ENCODE measurements at regions not wholly inside any gene's neighbourhood (a gene's known extent, or its start where the extent isn't known, plus 50 kb on each side); places are given as distances from the start of the nearest gene placed in this dataset.

DNA sequence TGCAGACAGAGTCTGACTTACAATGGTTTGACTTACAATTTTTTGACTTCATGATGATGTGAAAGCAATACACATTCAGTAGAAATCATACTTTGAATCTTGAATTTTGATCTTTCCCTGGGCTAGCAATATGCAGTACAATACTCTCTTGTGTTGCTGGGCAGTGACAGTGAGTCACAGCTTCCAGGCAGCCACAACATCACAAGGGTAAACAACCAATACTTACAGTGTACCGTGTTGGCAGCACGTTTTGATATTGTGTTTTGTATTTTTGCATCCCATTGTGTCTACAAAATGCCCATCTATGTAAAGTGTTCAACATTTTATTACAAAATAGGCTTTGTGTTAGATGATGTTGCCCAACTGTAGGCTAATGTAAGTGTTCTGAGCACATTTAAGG, 150.9 kb downstream of the NTMT2 start:
- no peak overlapping the region for H3K4me3 ChIP-seq (ENCODE audit: low read depth, low read length)
- H3K27me3 ChIP-seq (ENCODE audit: control insufficient read depth, insufficient read depth, low read length), result no peaks in the 10 kb centered on the region
- H3K9ac ChIP-seq (ENCODE audit: low read depth, low read length), result no peak overlapping the region
- no peaks in the 10 kb centered on the region for H3K9me3 ChIP-seq (ENCODE audit: control insufficient read depth, insufficient read depth, low read length)
- no peaks in the 10 kb centered on the region for H3K4me1 ChIP-seq (ENCODE audit: control insufficient read depth, insufficient read depth, low read length)
- no peak overlapping the region for H3K27ac ChIP-seq (ENCODE audit: low read depth, low read length)
- H3K36me3 ChIP-seq (ENCODE audit: control insufficient read depth, insufficient read depth, low read length), result no peaks in the 10 kb centered on the region

GRCh38 chr1:170301596-170301995, 155.8 kb downstream of the NTMT2 start:
- Histone ChIP-seq H3K4me3 (ENCODE audit: low read depth, low read length) (no peak overlapping the region), H3K4me1 (ENCODE audit: control insufficient read depth, insufficient read depth, low read length) (no peaks in the 10 kb centered on the region), H3K9ac (ENCODE audit: low read depth, low read length) (no peak overlapping the region), H3K27ac (ENCODE audit: low read depth, low read length) (no peak overlapping the region), H3K27me3 (ENCODE audit: control insufficient read depth, insufficient read depth, low read length) (no peaks in the 10 kb centered on the region), H3K9me3 (ENCODE audit: control insufficient read depth, insufficient read depth, low read length) (no peaks in the 10 kb centered on the region), H3K36me3 (ENCODE audit: control insufficient read depth, insufficient read depth, low read length) (no peaks in the 10 kb centered on the region)

- Histone ChIP-seq H3K9me3 (ENCODE audit: control insufficient read depth, insufficient read depth, low read length) (no peaks in the 10 kb centered on the region), H3K4me3 (ENCODE audit: low read depth, low read length) (no peak overlapping the region), H3K36me3 (ENCODE audit: control insufficient read depth, insufficient read depth, low read length) (no peaks in the 10 kb centered on the region), H3K9ac (ENCODE audit: low read depth, low read length) (no peak overlapping the region), H3K27ac (ENCODE audit: low read depth, low read length) (no peak overlapping the region), H3K27me3 (ENCODE audit: control insufficient read depth, insufficient read depth, low read length) (no peaks in the 10 kb centered on the region), H3K4me1 (ENCODE audit: control insufficient read depth, insufficient read depth, low read length) (no peaks in the 10 kb centered on the region)
Observed at GRCh38 chr1:170303034-170303433, 157.3 kb downstream of the NTMT2 start.

GRCh38 chr1:170305777-170306512, 160.2 kb downstream of the NTMT2 start:
- no peak overlapping the region for H3K27ac ChIP-seq (ENCODE audit: low read depth, low read length)
- no peaks in the 10 kb centered on the region for H3K27me3 ChIP-seq (ENCODE audit: control insufficient read depth, insufficient read depth, low read length)
- no peaks in the 10 kb centered on the region for H3K36me3 ChIP-seq (ENCODE audit: control insufficient read depth, insufficient read depth, low read length)
- H3K9me3 ChIP-seq (ENCODE audit: control insufficient read depth, insufficient read depth, low read length), result no peaks in the 10 kb centered on the region
- no peaks in the 10 kb centered on the region for H3K4me1 ChIP-seq (ENCODE audit: control insufficient read depth, insufficient read depth, low read length)
- H3K4me3 ChIP-seq (ENCODE audit: low read depth, low read length), result no peak overlapping the region
- no peak overlapping the region for H3K9ac ChIP-seq (ENCODE audit: low read depth, low read length)

DNA sequence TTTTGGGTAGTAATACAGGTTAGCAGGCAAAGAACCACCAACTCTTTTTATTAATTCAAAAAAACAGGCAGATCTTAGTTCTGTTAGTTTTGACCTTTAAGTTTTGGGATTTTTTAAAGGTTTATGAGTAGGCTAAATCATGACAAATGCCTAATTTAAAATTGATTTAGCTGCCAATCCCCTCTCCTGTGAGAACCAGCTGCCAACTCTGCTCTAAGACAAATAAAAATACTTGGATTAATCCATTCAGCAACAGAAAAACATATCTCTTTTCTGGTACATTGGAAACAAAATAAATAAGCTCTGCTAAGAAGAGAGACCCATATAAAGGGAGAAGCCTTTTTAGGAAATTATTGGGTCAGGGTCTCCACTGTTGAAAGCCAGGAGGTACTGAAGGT, 160.8 kb downstream of the NTMT2 start:
- H3K4me3 ChIP-seq (ENCODE audit: low read depth, low read length), result no peak overlapping the region
- no peaks in the 10 kb centered on the region for H3K9me3 ChIP-seq (ENCODE audit: control insufficient read depth, insufficient read depth, low read length)
- H3K27me3 ChIP-seq (ENCODE audit: control insufficient read depth, insufficient read depth, low read length), result no peaks in the 10 kb centered on the region

GRCh38 chr1:170306948-170307347, 161.2 kb downstream of the NTMT2 start:
- no peaks in the 10 kb centered on the region for H3K36me3 ChIP-seq (ENCODE audit: control insufficient read depth, insufficient read depth, low read length)
- no peaks in the 10 kb centered on the region for H3K27me3 ChIP-seq (ENCODE audit: control insufficient read depth, insufficient read depth, low read length)
- no peaks in the 10 kb centered on the region for H3K9me3 ChIP-seq (ENCODE audit: control insufficient read depth, insufficient read depth, low read length)
- no peaks in the 10 kb centered on the region for H3K4me1 ChIP-seq (ENCODE audit: control insufficient read depth, insufficient read depth, low read length)
- H3K27ac ChIP-seq (ENCODE audit: low read depth, low read length), result no peak overlapping the region
- H3K4me3 ChIP-seq (ENCODE audit: low read depth, low read length), result no peak overlapping the region
- no peak overlapping the region for H3K9ac ChIP-seq (ENCODE audit: low read depth, low read length)

More for the DNA sequence above, 160.8 kb downstream of the NTMT2 start:
- Histone ChIP-seq H3K36me3 (ENCODE audit: control insufficient read depth, insufficient read depth, low read length) (no peaks in the 10 kb centered on the region), H3K9ac (ENCODE audit: low read depth, low read length) (no peak overlapping the region), H3K27ac (ENCODE audit: low read depth, low read length) (no peak overlapping the region), H3K4me1 (ENCODE audit: control insufficient read depth, insufficient read depth, low read length) (no peaks in the 10 kb centered on the region)

DNA sequence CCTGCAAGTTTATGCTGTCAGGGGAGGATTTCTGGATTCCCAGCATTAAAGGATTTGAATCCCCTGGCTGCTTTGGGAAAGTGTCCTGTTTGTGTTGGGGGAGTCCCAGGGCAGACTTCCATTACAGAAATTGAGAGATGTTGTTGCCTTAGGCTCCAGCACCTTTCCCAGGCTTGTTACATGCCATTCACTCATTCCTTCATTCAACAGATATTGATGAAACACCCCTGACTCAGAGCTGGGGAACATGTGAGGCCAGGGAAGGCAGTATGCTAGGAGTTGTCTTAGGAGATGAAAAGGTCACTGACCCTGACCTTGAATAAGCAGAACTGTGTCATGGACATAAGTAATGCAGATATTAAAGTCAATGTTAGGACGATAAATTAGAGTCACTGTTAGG, 161.7 kb downstream of the NTMT2 start:
- H3K9ac ChIP-seq (ENCODE audit: low read depth, low read length), result no peak overlapping the region
- H3K4me3 ChIP-seq (ENCODE audit: low read depth, low read length), result no peak overlapping the region
- H3K27me3 ChIP-seq (ENCODE audit: control insufficient read depth, insufficient read depth, low read length), result no peaks in the 10 kb centered on the region
- H3K36me3 ChIP-seq (ENCODE audit: control insufficient read depth, insufficient read depth, low read length), result no peaks in the 10 kb centered on the region
- H3K27ac ChIP-seq (ENCODE audit: low read depth, low read length), result no peak overlapping the region
- no peaks in the 10 kb centered on the region for H3K9me3 ChIP-seq (ENCODE audit: control insufficient read depth, insufficient read depth, low read length)
- no peaks in the 10 kb centered on the region for H3K4me1 ChIP-seq (ENCODE audit: control insufficient read depth, insufficient read depth, low read length)

DNA sequence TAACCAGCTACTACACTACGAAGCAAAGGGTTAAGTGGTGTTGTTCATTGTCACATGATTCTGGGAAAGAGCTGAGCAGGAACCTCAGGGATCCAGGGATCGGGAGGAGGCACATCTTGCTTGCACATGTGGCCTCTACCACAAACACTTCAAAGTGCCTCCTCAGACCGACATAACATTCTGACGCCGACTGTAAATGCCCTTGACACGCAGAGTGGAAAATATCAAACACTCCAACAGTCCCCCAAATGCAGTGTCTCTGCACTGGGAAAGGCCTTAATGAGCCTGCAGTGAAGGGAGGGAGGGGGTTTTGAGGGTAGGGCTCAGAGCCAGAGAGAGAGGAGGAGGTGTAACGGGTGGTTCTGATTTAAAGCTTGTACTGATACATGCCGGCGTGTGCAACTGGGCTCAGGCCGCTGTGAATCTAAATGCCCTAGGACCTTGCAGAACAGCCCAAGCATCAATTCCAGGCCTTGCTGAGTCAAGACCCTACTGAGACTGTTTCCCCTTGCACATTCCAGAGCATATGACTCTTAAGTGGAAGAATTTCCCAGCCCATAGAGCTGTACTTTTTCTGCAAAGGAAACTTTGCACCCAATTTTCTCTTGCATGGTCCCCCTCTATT, 163.7 kb downstream of the NTMT2 start:
- Histone ChIP-seq H3K9me3 (ENCODE audit: control insufficient read depth, insufficient read depth, low read length) (no peaks in the 10 kb centered on the region), H3K9ac (ENCODE audit: low read depth, low read length) (no peak overlapping the region), H3K27ac (ENCODE audit: low read depth, low read length) (no peak overlapping the region), H3K4me1 (ENCODE audit: control insufficient read depth, insufficient read depth, low read length) (peaks cover under 1% of the 10 kb centered on the region; the same call in 1 of the 2 replicates), H3K27me3 (ENCODE audit: control insufficient read depth, insufficient read depth, low read length) (no peaks in the 10 kb centered on the region), H3K36me3 (ENCODE audit: control insufficient read depth, insufficient read depth, low read length) (no peaks in the 10 kb centered on the region), H3K4me3 (ENCODE audit: low read depth, low read length) (no peak overlapping the region)

DNA sequence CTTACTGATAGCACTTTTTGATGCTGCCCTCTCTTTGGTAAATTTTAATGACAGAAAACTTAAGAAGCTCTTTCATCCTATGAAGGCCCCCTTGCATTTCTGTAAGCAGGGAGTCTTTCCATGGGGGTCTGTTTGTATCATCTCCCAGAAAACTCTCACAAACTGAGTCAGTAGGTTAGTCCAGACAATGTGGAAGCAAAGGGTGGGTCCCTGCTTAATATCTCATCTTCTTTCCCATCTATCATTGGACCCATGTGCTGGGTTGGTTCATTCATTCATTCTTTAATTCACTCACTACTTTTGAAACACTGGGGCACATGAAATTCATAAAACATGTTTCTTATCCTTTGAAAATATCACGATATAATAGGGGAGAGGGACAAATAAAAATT, 164.3 kb downstream of the NTMT2 start:
- no peaks in the 10 kb centered on the region for H3K27me3 ChIP-seq (ENCODE audit: control insufficient read depth, insufficient read depth, low read length)
- H3K9ac ChIP-seq (ENCODE audit: low read depth, low read length), result no peak overlapping the region
- peaks cover 5% of the 10 kb centered on the region; the same call in 1 of the 2 replicates for H3K4me1 ChIP-seq (ENCODE audit: control insufficient read depth, insufficient read depth, low read length)
- no peak overlapping the region for H3K27ac ChIP-seq (ENCODE audit: low read depth, low read length)
- no peaks in the 10 kb centered on the region for H3K36me3 ChIP-seq (ENCODE audit: control insufficient read depth, insufficient read depth, low read length)
- H3K4me3 ChIP-seq (ENCODE audit: low read depth, low read length), result no peak overlapping the region
- no peaks in the 10 kb centered on the region for H3K9me3 ChIP-seq (ENCODE audit: control insufficient read depth, insufficient read depth, low read length)

DNA sequence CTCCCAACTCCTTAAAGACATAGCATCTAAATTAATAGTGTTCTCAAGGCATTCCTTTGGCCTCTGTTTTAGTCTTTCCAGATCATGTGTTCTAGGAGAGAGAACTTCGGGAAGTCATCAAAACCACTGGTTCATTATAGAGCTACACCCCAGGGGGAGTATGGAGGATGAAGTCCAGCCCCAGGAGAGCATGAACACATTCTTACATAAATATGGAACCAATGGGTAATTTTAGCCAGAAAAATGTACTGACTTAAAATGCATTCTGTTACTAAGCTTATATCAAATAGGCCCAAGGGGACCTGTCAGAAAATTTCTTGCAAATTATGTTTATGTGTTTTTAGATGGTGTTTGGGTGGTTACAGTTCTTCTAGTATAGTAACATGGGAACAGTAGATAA, 165.2 kb downstream of the NTMT2 start:
- Histone ChIP-seq H3K4me3 (ENCODE audit: low read depth, low read length) (no peak overlapping the region), H3K9ac (ENCODE audit: low read depth, low read length) (no peak overlapping the region), H3K36me3 (ENCODE audit: control insufficient read depth, insufficient read depth, low read length) (no peaks in the 10 kb centered on the region), H3K27me3 (ENCODE audit: control insufficient read depth, insufficient read depth, low read length) (no peaks in the 10 kb centered on the region), H3K27ac (ENCODE audit: low read depth, low read length) (no peak overlapping the region), H3K9me3 (ENCODE audit: control insufficient read depth, insufficient read depth, low read length) (no peaks in the 10 kb centered on the region), H3K4me1 (ENCODE audit: control insufficient read depth, insufficient read depth, low read length) (peaks cover 9% of the 10 kb centered on the region; the same call in 1 of the 2 replicates)

DNA sequence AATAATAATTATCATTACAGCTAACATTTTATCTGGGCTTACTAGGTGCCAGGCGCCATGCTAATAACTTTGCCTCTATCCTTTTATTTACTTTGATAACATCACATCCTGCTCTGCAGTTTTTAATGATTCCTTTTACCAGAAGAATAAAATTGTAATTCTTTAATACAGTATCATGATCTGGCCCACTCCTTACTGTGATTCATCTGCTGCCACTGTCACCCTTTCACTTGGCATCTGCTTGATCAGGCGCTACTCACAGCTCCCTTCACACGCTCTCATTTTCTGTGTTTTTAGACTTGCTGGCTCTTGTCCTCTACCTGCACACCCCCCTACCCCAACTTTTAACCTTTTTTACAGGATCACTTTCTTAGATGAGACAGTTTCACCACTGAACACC, 167.5 kb downstream of the NTMT2 start:
- Histone ChIP-seq H3K4me3 (ENCODE audit: low read depth, low read length) (no peak overlapping the region), H3K9me3 (ENCODE audit: control insufficient read depth, insufficient read depth, low read length) (no peaks in the 10 kb centered on the region), H3K27ac (ENCODE audit: low read depth, low read length) (no peak overlapping the region), H3K9ac (ENCODE audit: low read depth, low read length) (no peak overlapping the region), H3K36me3 (ENCODE audit: control insufficient read depth, insufficient read depth, low read length) (no peaks in the 10 kb centered on the region), H3K27me3 (ENCODE audit: control insufficient read depth, insufficient read depth, low read length) (no peaks in the 10 kb centered on the region), H3K4me1 (ENCODE audit: control insufficient read depth, insufficient read depth, low read length) (peaks cover 9% of the 10 kb centered on the region; the same call in 1 of the 2 replicates)
